HG03159 (cell line): ENCODE measurements at regions not wholly inside any gene's neighbourhood (a gene's known extent, or its start where the extent isn't known, plus 50 kb on each side); places are given as distances from the start of the nearest gene placed in this dataset.

ENCODE experiments used
- ATAC-seq: cut with Tn5 transposase; IDR thresholded peaks from one replicate; pipeline ENCODE4 v1.9.1; 2021; ENCODE audit warnings: mild to moderate bottlenecking, moderate library complexity; ENCODE audit not compliant: unreplicated experiment

DNA sequence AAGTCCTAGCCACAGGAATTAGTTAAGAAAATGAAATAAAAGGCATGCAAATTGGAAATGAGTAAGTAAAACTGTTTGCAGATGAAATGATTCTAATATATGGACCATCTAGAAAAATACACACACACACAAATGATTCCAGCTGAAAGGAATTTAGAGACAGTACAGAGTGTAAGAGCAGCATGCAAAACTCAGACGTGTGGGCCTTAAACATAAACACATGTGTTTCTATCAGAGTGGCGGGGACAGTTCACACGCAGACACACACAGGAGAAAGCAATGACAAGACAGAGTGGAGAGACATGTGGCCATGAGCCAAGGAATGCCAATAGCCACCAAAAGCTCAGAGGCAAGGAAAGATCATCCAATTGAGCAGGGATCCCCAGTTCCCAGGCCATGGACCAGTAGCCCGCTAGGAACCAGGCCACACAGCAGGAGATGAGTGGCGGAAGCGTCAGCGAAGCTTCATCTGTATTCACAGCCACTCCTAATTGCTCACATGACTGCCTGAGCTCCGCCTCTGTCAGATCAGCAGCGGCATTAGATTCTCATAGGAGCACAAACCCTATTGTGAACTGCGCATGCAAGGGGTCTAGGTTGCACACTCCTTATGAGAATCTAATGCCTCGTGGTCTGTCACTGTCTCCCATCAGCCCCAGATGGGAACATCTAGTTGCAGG is 155.4 kb downstream of the ARL4C start:
- no peak for ATAC-seq

DNA sequence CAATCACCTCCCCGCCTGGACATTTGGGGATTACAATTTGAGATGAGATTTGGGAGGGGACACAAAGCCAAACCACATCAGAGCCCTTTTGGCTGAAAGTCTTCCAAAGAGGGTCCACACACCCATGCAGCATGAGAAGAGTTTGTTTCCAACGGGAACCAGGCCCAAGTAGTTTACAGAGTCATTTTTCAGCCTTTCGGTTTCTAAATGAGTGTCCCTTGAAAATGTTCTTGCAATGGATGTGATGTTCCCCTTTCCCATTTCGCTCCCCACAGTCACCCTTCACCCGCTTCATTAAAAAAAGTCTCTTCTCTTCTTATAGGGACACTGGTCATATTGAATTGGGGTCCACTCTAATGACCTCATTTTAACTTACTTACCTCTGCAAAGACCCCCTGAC is 157.4 kb downstream of the ARL4C start:
- ATAC-seq, result no peak

DNA sequence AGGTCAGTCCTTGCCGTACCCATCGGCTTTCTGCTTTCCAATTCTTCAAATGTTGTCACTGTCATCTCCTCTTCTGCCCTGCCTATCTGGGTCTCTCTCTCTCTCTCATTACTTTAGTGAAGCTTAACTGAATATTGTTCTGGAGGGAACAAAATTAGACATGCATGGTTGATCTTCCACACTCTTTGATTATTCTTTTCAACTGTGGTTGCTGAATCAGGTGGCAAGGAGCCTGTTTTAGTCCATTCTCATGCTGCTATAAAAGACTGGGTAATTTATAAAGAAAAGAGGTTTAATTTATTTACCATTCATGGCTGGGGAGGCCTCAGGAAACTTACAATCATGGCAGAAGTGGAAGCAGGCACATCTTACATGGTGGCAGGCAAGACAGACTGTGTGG is 157.9 kb downstream of the ARL4C start:
- no peak for ATAC-seq

DNA sequence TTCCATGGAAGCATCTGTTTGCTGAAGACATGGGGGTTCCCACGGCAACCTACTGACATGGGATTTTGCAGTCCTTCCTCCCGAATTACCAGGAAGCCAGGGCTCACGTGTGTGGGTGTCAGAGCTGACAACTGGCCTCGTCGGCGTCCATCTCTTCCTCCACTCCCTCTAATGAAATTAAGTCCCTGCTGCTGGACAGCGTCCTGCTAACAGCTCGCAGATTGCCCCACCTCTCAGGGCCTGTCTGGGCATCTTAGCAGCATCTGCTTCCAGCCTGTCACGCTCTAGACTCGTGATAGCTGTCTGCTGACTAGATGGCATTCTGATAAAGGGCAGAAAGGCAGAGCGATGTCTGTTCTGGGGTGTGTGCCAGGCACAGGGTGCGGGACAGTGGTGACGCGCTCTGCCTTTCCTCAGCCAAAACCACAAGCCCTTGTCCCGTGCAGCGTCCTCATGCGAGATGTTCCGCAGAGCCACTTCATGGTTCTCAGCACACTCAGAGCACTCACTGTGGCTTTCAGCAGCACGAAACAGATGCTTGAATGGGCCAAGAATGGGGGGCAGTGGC is 161.1 kb downstream of the ARL4C start:
- ATAC-seq, result no peak

DNA sequence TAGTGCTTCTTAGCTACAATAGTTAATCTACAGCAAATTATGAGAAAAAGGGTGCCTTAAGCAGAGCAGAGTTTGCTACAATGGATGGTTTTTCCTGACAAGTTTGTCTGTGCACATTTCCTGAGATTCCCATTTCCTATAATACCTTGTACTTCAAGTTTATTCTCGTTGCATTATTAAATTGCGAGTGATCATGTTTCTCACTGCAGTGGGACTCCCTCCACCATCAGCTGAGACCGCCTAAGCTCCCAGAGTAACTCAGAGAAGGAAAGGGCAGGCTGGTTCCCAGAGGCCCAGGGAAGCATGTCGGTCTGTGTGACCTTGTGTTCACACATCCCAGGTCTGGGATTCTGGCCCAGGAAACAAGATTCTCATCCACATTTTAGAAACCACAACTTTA is 162.1 kb downstream of the ARL4C start:
- no peak for ATAC-seq

DNA sequence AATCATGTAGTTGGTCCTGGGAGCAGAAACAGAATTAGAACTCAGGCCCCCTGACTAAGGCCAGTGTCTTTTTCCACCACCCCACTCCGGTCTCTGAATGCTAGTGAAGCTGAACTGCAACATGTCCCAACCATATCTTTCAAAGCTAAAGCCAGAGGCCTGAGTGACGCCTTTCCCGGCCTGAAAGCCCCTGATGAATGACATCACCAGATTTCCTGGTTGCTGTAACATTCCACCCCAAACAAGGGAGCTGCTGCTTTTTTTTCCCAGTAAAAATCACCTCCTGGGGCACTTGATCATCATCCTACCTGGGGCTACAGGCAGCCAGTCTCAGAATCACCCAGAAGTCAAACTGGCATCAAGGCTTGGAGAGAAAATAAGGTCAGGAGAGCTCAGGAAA is 162.7 kb downstream of the ARL4C start:
- no peak for ATAC-seq

DNA sequence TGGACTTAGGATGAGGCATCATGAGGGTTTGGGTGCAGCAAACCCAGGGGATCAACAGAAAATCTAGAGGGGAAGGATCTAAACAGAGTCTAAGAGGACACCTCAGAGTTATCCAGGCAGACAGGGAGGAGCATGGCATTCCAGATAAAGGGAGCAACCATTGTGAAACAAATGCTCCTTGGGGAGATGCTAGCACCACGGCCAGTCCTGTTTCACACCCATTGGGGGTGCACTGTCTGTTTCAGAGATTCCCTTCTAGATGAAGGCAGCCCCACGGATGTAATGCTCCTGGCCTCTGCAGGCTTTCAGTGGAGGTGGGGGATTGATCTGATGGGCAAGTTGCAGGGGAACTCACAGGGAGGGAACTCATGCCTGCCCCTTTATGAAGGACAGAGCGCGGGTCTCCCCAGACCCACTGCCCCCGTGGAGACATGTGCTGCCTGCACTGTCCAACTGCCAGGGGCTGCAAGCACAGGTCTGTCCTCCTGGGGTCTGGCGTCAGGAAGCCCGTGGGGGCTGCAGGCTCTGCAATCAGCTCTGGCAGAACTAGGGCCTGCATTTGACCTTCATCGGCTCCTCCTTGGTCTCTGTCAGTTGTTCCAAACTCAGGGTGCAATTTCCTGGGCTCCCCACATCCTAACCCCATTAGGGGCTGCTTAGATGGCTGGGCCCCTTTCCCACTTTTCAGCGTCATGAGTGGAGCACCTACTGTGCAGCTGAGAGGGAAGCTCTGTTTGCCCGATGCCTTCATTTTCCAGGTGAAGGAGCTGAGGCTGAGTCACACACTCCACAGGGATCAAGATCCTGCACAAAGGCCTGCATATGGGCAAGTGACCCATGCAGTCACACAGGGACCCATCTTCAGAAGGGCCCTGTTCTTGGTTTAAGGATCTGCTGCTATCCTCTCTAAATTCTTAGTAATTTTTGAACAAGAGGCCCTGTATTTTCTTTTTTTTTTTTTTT is 163.4 kb downstream of the ARL4C start:
- ATAC-seq, result no peak

DNA sequence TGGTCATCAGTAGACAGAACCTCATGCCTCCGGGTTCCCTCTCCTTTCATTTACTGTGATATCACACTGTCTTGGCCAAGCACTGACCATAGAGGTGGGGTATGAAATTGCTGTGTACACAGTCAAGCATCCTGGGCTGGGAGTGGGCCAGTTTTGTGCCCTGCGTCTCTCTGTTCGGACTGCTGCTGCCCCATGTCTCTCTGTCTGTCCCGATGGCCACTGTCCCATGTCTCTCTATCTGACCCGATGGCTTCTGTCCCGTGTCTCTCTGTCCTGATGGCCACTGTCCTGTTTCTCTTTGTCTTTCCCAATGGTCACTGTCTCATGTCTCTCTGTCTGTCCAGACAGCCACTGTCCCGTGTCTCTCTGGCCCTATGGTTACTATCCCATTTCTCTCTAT is 164.9 kb downstream of the ARL4C start:
- no peak for ATAC-seq

DNA sequence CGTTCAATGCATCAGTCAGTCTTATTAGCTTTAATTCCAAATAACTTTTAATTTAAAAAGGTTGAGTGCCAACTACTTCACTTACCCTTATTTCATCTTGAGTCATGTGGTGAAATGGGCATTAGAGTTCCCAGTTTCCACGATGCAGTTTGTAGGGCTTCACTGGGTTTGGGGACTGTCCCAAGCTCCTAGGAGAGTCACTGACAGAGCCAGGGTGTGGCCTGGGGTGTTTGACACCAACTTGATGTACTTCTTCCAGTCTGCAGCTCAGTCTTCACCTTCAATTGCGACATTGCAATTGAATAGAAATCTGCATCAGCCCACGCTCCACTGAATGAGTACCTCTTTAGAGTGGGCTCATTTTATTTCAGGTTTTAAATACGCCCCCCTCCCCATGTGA is 165.3 kb downstream of the ARL4C start:
- ATAC-seq, result no peak

DNA sequence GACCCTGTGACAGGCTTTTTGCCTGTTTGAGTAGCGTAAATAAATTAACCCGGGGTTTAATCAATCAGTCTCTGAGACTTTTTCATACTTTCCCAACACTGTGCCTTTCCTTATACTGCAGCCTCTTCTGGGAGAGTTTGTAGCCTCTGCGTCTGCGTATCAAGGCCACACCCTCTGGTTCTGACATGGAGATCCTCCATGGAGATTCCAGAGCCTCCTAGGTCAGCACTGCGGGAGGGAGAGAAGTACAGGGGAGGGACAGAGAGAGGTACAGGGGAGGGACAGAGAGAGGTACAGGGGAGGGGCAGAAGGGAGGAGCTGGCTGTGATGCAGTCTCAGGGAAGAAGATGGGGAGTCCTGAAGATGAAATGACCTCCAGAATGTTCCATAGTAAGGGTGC is 166.0 kb downstream of the ARL4C start:
- no peak for ATAC-seq

DNA sequence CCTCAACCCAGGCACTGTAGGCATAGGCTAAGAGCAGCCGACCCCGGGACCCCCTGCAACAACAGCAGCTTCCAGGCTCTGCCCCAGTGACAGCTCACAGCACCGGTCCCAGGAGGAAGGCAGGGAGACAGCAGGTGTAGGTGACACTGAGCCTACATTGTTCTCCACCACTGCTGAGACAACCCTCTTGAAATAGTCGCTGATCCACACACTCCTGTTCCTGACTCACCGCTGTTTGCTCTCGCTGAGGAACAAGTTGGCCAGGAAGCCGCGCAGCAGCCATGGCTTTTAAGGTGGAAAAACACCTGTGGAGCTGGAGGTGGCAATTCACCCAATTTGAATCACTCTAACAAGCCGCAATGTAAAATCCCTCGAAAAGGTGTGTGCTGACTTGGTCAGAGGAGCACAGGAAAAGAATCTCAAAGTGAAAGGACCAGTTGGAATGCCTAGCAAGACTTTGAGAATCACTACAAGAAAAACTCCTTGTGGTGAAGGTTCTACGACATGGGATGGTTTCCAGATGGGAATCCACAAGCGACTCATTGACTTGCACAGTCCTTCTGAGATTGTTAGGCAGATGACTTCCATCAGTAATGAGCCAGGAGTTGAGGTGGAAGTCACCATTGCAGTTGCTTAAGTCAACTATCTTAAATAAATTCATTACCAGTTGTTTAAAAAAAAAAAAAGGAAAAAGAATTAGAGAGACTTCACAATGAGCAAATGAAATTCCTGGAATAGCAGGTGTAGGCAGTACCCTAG is 167.5 kb downstream of the ARL4C start:
- ATAC-seq, result no peak

DNA sequence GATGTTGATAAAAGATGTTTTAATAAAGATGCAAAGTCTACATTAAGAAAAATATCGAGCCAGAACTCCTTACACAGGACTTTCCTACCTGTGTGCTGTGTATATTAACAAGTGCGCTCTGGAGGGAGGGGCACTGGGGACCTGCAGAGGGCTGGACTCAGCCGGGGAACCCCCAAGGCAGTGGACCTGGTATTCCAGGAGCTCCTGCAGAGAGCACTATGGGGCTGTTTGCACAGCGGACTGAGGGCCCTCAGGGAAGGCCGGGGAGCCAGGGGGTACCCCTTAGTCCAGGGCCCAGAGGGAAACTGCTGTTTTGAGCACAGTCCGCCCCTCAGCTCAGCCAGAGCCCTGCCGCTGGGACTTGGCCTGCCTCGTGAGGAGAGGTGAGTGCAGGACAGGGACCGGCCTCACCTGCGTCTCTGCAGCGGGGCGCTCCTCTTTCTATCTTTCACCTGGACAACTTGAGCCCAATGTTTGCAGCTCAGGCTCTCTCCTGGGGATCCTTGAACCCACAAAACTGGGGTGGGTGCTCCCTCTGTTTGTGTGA is 168.4 kb downstream of the ARL4C start:
- no peak for ATAC-seq

DNA sequence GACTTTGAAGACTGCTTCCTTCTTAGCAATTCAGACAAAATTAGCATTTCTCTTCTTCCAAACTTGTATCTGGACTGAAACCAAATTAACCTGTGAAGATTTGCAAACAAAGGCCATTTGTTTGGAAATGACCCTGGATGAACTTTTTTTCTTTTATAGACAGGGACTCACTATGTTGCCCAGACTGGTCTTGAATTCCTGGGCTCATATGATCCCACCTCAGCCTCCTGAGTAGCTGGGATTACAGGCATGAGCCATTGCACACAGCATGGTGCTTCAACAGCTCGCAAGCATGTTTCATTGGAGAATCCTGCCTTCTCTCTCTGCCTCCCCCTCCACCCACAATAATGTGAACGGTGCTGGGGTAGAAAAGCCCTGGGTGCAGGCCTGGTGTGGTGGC is 170.2 kb downstream of the ARL4C start:
- no peak for ATAC-seq

DNA sequence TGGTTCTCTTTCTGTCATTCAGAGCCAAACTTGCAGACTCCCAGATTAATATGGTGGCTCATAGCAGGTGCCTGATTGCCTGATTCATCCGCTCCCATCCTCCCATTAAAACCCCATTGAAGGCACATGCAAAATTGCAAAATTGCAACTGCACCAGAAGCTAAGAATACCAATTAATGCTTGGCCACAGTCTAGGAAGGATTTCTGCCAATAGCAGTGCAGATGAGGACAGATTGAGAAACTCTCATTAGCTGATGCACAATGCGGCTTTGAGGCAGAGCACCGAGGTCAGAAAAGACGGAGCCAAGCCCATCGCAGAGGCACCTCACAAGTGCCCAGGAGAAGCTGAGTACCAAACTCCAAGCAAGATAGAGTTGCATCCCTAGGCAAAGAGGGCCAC is 172.8 kb downstream of the ARL4C start:
- ATAC-seq, result no peak

DNA sequence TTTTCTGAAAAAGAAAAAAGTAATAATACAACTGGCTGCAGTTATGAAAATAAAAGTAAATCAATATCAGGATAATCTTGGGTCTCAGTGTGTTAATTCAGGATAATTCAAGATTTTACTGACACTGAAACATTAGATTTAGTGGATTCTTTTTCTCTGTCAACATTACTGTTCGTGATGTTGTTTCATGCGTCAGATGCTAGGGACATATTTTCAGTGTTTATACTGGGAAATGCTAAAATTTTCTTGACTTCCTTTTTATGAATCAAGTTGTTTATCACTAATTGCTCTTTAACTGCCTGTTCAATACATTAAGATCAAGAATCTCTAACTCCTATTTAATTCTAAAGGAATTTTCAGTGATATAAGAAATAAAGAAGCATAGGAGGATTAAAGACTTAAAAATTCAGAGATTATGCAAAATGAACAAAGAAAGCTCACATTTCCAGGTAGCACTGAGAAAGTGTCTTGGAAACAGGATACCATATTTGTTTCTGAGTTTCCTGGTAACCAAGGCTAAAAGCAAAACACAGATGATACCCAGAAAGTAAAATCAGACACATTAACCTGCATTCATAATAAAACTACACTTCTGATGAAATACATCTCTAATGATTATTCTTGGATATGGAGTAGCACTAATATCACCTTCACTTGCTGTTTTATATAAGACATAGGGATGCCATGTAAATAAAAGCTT is 174.0 kb downstream of the ARL4C start:
- ATAC-seq, result no peak

DNA sequence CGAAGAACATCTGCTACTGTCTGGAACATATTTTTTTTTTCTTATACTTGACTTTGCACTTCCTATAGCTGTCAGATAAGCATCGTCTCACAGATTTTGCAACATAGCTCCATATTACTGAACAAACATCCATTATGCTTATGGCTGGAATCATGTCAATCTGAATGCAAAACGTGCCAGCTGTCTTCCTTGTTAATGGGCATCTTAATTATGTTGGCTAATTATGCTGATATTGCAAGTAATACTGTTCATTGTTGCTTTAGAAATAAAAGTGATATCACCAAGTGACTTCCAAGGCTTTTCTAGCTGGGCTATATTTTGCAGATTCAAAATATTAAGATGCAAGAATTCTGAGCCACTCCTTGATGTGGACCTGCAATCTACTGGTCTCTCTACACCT is 176.8 kb downstream of the ARL4C start:
- ATAC-seq, result no peak

DNA sequence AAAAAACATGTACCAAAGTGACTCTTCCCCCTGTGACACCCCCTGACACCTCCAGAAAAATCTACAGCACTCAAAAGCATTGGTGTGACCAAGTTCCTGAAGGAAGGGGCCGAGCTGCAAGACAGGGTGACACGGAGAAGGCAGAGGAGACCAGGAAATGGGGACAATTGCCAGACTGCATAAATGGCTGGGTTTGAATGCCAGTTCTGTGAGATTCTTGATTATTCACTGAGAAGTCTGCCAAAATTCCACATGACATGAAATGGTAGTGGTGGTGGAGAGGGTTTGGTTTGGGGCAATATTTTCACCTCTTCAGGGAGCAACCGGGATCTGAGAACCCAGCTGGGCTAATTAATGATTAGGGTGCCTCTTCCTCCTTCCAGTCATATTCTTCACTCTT is 178.5 kb downstream of the ARL4C start:
- ATAC-seq, result no peak

DNA sequence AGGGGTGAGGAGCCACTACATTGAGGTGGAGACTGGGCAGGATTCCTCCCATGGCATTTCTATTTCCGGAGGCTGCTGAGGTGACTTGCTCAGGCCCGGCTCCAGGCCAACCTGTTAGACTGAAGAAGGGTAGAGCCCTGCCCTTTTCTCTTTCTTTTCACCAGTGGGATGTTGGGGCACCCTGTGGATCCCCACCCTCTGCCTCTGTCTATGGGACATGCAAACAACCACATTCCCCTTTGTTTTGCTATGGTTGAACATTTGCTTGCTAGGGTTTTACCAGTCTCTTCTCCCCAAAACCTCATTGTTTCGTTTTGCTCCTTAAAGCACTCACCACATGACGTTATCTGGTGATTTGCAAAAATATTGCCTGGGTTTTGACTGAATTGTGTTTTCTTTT is 183.3 kb downstream of the ARL4C start:
- no peak for ATAC-seq

DNA sequence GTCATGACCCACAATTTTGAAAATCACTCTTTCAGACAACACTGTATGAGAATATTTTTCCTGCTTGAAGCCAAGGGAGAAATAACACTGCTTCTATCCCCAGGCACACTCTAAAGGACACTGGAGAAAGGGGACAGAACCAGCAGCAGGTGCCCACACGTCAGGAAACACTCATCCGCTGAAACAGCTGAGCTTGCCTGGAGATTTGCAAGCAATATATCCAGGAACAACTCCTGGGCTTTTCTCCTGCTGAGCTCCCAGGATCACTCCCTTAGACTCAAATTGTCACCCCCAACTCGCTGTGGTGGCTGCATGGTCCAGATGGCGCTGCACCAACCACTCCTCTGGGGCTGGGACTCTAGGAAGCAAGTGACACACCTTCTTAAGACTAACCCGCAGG is 186.7 kb downstream of the ARL4C start:
- no peak for ATAC-seq

DNA sequence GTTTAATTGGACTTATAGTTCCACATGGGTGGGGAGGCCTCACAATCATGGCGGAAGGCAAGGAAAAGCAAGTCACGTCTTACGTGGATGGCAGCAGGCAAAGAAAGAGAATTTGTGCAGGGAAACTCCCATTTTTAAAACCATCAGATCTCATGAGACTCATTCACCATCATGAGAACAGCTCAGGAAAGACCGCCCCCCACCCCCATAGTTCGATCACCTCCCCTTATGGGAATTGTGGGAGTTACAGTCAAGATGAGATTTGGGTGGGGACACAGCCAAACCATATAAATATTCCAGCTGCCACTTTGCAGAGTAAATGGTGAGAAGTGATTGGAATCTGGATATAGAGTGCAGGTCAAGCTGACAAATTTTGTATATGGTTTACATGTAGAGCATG is 187.4 kb downstream of the ARL4C start:
- no peak for ATAC-seq
